Muscle of leg (tissue), 3 donors: ENCODE measurements at regions not wholly inside any gene's neighbourhood (a gene's known extent, or its start where the extent isn't known, plus 50 kb on each side); places are given as distances from the start of the nearest gene placed in this dataset.

Experiments
- DNase-seq: peaks from one replicate; pipeline ENCODE4 v3.0.0; 2013
- H3K27ac ChIP-seq: one replicate; pipeline ENCODE4 v1.5.1; 2013; ENCODE audit warnings: mild to moderate bottlenecking, low read length, control low read depth
- H3K27me3 ChIP-seq: one replicate; pipeline ENCODE4 v1.6.1; 2013; ENCODE audit warnings: low read length; ENCODE audit not compliant: control insufficient read depth, insufficient read depth
- H3K36me3 ChIP-seq: one replicate; pipeline ENCODE4 v1.6.1; 2013; ENCODE audit warnings: low read length; ENCODE audit not compliant: control insufficient read depth, insufficient read depth
- H3K4me1 ChIP-seq: one replicate; pipeline ENCODE4 v1.6.1; 2013; ENCODE audit warnings: low read length; ENCODE audit not compliant: control insufficient read depth, insufficient read depth
- H3K4me3 ChIP-seq: one replicate; pipeline ENCODE4 v1.5.1; 2013; ENCODE audit warnings: low read length, control low read depth
- H3K9me3 ChIP-seq: replicated peaks from 2 replicates; pipeline ENCODE4 v1.6.1; 2013; ENCODE audit warnings: low read depth, low read length; ENCODE audit not compliant: control insufficient read depth
- WGBS: methylation state at CpG from one replicate; pipeline ENCODE4 v1.1.5; 2013; ENCODE audit warnings: missing lambda C conversion rate; ENCODE audit not compliant: insufficient coverage; 5-methylcytosine and 5-hydroxymethylcytosine counted together

DNA sequence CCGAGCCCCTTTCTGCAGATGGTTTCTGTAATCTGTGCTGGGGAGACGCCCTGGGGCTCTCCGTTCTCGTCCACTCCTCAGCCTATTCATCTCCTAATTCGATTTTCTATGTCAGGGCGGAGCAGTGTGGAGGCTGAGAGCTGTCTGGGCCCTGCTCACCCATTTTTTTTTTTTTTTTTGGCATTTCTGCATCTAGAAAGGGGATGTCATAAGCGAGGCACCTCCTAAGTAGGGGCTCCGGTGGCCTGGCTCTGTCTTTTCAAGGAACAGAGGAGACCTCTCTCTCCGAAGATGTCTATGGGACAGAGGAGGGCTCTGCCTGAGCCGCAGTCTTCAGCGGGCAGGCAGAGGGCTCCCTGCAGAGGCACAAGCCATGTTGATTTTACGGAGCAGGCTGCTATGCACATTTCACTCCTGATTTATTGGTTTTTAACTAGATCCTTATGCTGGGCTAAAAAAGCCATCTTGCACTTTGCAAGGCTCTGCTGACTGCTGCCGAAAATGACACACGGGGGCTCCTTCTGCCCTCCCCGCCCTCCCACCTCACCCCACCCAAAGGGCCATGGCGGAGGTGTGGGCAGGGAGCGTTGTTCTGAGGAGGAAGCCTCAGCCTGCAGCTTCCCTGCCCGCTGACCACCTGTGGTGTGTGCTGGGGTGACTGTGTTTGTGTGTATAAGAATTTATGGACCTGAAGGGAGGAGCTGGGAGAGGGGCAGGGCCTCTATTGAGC is 71.0 kb downstream of the FOXD2 start:
- peak; percentile 51 for DNase-seq
- Histone ChIP-seq H3K27me3 (peaks cover 53% of the 10 kb centered on the region), H3K27ac (no peak overlapping the region)

DNA sequence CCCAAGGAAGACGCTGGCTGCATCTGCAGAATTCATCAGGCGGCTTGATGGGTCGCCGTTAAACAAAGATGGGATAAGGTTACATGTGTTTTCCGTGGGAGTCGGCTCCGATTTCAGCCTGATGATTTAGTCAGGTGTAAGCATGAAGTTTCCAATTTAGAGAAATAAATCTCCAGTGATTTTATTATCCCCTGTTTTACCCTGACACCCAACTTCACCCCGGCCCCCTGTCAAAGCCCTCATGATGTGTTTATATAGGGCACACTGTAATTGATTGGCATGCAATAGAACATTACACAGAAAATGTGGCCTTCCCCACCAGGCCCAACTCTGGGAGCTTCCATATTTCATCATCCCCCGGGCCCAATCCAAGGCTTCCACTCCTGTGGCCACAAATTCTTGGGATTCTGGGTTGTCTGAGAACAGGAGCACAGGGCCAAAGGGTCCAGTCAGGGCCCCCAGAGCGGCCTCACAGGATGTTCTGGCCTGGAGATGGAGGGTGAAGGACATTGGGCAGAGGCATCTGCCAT is 72.5 kb downstream of the FOXD2 start:
- no peaks in the 10 kb centered on the region for H3K36me3 ChIP-seq
- H3K4me3 ChIP-seq: no peak overlapping the region
- no peak for DNase-seq
- peaks cover 6% of the 10 kb centered on the region for H3K9me3 ChIP-seq
- peaks cover 58% of the 10 kb centered on the region for H3K27me3 ChIP-seq
- H3K27ac ChIP-seq: no peak overlapping the region
- WGBS: no CpG with 5 or more reads among the region's 10 CpGs
- H3K4me1 ChIP-seq: peaks cover 8% of the 10 kb centered on the region

More for the DNA sequence above, 71.0 kb downstream of the FOXD2 start:
- WGBS: 6% methylated on average over 6 of the region's 18 CpGs
- H3K4me1 ChIP-seq: peaks cover 8% of the 10 kb centered on the region
- H3K36me3 ChIP-seq: no peaks in the 10 kb centered on the region
- H3K4me3 ChIP-seq: peak overlapping the region; percentile 37
- no peaks in the 10 kb centered on the region for H3K9me3 ChIP-seq

DNA sequence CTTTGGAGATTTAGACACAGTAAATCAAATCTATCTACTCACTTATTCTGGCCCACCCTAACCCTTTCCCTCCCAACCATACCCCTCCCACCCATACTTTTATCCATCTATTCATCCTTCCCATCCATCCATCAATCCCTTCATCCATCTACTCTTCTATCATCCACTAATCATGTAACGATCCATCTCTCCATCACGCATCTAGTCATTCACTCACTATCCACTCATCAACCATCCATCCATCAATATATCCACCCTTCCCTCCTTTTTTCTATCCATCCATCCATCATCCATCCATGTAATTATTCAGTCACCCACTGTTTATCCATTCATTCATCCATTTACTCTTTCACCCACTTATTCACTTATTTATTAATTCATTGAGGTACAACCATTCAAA is 74.0 kb downstream of the FOXD2 start:
- Histone ChIP-seq H3K27ac (no peak overlapping the region), H3K36me3 (no peaks in the 10 kb centered on the region), H3K4me1 (peaks cover 8% of the 10 kb centered on the region), H3K27me3 (peaks cover 49% of the 10 kb centered on the region), H3K4me3 (no peak overlapping the region), H3K9me3 (peaks cover 6% of the 10 kb centered on the region)
- WGBS: 92% methylated on average over 2 of the region's 2 CpGs
- DNase-seq: no peak

DNA sequence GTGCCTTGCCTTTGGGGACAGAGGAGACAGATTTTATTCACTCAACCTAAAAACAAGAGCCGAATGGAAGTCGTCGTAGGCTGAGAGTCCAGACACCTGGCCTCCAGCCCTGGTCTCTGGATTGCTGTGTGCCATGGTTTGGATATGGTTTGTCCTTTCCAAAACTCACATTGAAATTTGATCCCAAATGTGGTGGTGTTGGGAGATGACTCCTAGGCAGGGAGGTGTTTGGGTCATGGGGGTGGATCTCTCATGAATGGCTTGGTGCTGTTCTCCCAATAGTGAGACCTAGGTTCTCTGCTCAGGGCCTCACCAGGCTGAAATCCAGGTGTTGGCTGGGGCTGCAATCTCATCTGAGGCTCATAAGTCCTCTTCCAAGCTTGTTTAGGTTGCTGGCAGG is 75.5 kb downstream of the FOXD2 start:
- Histone ChIP-seq H3K27ac (no peak overlapping the region), H3K4me1 (peaks cover 4% of the 10 kb centered on the region), H3K9me3 (peaks cover 6% of the 10 kb centered on the region), H3K36me3 (no peaks in the 10 kb centered on the region), H3K4me3 (no peak overlapping the region), H3K27me3 (peaks cover 37% of the 10 kb centered on the region)
- no CpG with 5 or more reads among the region's 3 CpGs for WGBS
- no peak for DNase-seq

DNA sequence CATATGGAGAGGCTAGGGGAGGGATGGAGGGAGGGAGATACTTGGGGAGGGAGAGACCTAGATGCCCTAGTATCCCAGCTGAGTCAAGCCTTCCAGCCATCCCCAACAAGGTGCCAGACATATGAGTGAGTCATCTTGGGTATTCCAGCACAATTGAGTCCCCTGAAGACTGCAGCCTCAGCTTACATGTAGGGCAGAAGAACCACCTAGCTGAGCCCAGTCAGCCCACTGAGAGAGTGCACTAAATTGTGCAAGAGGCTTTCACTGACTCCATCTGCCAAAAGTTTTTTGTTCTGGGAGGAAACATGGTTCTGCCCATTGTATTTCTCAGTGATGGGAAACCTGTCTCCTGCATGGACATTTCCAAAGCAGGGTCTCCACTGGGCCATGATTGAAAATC is 76.4 kb downstream of the FOXD2 start:
- Histone ChIP-seq H3K27me3 (peaks cover 28% of the 10 kb centered on the region), H3K4me3 (no peak overlapping the region), H3K36me3 (no peaks in the 10 kb centered on the region), H3K27ac (no peak overlapping the region), H3K4me1 (no peaks in the 10 kb centered on the region), H3K9me3 (peaks cover 6% of the 10 kb centered on the region)
- DNase-seq: no peak

DNA sequence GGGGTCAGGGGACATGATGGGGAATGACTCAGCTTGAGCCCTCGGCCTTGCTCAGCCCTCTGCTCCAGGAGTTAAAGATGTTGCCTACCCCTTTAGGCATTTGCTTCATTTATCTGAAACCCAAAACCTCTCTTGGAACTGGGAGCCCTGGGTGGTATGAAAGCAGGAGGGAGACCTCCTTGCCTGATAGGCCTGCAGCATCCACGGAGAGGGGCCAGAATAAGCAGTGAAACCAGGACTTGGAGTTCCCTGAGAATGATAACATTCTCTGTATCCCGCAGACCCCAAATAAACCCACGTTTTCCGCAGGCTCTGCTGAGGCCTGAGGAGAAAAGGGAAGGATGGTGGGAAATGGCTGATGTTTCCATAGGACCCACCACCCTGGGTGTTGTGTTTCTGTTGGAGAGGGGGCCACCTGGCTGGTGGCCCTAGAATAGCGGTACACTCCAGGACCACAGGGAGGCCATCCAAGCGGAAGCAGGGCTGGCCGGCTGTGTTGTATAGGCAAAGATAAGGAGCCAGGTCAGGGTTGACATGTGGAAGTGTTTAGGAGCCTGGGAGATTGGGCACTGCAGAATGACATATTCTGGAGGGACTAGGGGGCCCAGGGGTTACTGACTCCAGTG is 77.4 kb downstream of the FOXD2 start:
- WGBS: 34% methylated on average over 3 of the region's 8 CpGs
- no peak for DNase-seq
- Histone ChIP-seq H3K27me3 (peaks cover 21% of the 10 kb centered on the region), H3K9me3 (peaks cover 6% of the 10 kb centered on the region), H3K27ac (no peak overlapping the region), H3K4me3 (no peak overlapping the region), H3K4me1 (no peaks in the 10 kb centered on the region), H3K36me3 (no peaks in the 10 kb centered on the region)

DNA sequence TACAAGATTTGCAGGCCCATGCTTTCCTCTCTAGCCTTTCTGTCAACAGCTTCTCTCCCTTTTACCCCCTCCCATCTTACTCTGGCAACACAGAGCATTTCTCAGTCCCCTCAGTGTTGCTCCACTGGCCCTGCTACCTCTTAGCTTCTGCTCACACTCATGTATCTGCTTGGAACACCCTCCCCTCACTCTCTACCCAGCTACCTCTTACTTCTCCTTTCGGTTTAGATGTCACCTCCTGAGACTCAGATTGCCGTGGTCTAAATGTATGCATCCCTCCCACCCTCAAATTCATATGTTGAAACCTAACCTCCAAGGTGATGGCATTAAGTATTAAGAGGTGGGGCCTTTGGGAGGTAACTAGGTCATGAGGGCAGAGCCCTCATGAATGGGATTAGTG is 80.1 kb downstream of the FOXD2 start:
- peaks cover 6% of the 10 kb centered on the region for H3K9me3 ChIP-seq
- peaks cover 10% of the 10 kb centered on the region for H3K27me3 ChIP-seq
- no peak overlapping the region for H3K4me3 ChIP-seq
- no peak overlapping the region for H3K27ac ChIP-seq
- no peaks in the 10 kb centered on the region for H3K36me3 ChIP-seq
- no peak for DNase-seq
- no CpG with 5 or more reads among the region's 2 CpGs for WGBS
- H3K4me1 ChIP-seq: no peaks in the 10 kb centered on the region

DNA sequence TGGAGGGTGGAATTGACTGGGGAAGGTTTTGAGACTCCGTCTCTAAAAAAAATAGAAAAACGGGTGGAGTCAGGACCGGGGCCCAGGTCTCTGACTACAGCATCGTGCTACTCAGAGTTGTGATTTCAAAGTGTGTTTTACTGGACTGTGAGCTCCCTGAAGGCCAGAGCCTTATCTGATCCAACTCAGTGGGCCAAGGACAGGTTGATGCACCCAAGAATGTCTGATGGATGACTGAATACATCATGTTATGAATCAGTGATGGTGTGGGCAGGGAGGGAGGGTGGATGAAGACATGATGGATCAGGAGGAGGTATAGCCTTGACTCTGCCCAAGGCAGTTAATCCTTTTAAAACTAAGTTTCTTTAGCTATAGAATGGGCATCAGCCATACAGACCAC is 81.6 kb downstream of the FOXD2 start:
- Histone ChIP-seq H3K9me3 (peaks cover 2% of the 10 kb centered on the region), H3K27me3 (peaks cover 10% of the 10 kb centered on the region), H3K27ac (no peak overlapping the region), H3K36me3 (no peaks in the 10 kb centered on the region), H3K4me3 (no peak overlapping the region), H3K4me1 (no peaks in the 10 kb centered on the region)
- no peak for DNase-seq
- WGBS: 92% methylated on average over 4 of the region's 4 CpGs

DNA sequence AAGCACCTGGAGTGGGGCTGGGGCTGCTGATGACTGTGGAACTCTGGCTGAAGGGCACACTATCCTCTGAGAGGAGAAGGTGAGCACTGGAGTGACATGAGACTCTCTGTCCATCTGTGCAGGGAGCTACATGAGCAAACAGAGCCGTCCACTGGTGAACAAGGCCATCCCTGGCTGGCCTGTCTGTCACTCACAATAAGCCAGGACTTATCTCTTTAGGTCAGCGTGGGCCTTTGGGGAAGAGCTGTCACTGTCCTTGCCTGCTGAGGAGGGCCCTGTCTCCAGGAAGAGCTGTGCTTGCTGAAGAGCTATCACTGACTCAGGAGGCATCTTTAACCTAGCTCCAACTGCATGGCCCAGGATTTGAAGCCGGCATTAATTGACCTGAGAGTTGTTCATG is 82.1 kb downstream of the FOXD2 start:
- peaks cover 12% of the 10 kb centered on the region for H3K27me3 ChIP-seq
- H3K36me3 ChIP-seq: no peaks in the 10 kb centered on the region
- 67% methylated on average over 2 of the region's 3 CpGs for WGBS
- H3K4me1 ChIP-seq: no peaks in the 10 kb centered on the region
- H3K4me3 ChIP-seq: no peak overlapping the region
- no peak for DNase-seq
- no peaks in the 10 kb centered on the region for H3K9me3 ChIP-seq
- H3K27ac ChIP-seq: no peak overlapping the region

DNA sequence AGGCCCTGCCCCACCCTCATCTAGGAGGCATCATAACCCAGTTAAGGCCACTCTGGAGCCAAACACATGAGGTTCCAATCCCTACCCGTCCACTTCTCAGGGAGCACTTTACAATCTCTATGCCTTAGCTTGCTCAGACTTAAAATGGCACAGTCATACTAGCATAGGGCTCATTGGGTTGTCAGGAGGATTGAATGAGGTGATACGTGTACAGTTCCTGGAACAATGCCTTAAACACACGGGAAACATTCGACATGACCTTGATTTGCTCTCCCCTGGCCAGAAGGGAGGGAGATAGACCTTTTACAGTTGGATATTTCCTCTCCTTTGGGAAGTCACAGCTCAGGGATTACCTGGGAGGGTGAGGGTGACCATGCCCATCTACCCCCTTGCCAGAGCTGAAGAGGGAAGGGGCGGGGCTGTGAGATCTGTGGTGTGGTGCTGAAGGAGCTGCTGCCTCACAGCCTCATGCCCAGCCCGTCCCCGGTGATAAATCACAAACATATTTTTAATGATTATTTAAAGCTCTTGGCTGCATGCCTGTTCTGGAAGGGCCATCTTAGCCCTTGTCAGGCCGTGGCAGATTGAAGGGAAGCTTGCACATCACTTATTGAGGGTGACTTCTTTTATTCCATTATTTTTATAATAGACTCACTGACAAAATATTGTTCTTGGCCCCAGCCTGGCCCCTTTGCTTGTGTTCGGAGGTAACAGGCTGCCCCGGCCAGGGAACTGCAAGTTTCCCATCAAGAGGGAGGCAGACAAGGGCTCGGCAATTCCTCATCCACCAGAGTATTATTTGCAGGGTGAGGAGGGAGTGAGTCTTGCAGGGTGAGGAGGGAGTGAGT is 83.4 kb downstream of the FOXD2 start:
- Histone ChIP-seq H3K4me1 (no peaks in the 10 kb centered on the region), H3K4me3 (no peak overlapping the region), H3K9me3 (no peaks in the 10 kb centered on the region), H3K27ac (no peak overlapping the region), H3K36me3 (no peaks in the 10 kb centered on the region), H3K27me3 (peaks cover 10% of the 10 kb centered on the region)
- DNase-seq: no peak
- whole genome bisulfite sequencing: 80% methylated on average over 1 of the region's 11 CpGs
